HL-60 (cell line): ENCODE measurements at regions not wholly inside any gene's neighbourhood (a gene's known extent, or its start where the extent isn't known, plus 50 kb on each side); places are given as distances from the start of the nearest gene placed in this dataset.

ENCODE experiments used
- DNase-seq, 2 experiments: peaks; one replicate each; pipeline ENCODE4 v3.0.0-alpha.2; 2010 to 2020; ENCODE audit warnings: low read depth in 1 of 2, low spot score in 1 of 2
- H3K27ac ChIP-seq: fragments of 250-450 bp; sonication (Bioruptor Pico); replicated peaks from 2 replicates; pipeline ENCODE4 v1.5.1; 2020; ENCODE audit warnings: mild to moderate bottlenecking, moderate library complexity
- H3K27me3 ChIP-seq: fragments of 250-450 bp; sonication (Bioruptor Pico); 2 replicates; pipeline ENCODE4 v1.5.1; 2021; ENCODE audit warnings: mild to moderate bottlenecking, moderate library complexity; ENCODE audit not compliant: insufficient read depth, poor library complexity, severe bottlenecking
- H3K4me3 ChIP-seq: replicated peaks from 2 replicates; pipeline ENCODE4 v1.5.1; 2011; ENCODE audit warnings: mild to moderate bottlenecking, control low read depth, low read length; ENCODE audit not compliant: insufficient read depth
- GABPA ChIP-seq: IDR thresholded peaks from 2 replicates; pipeline ENCODE4 v1.6.1; 2012; ENCODE audit warnings: low read depth
- POLR2AphosphoS5 ChIP-seq: IDR thresholded peaks from 2 replicates; pipeline ENCODE4 v1.6.1; 2012; ENCODE audit warnings: low read depth
- SPI1 ChIP-seq: IDR thresholded peaks from 2 replicates; pipeline ENCODE4 v1.6.1; 2012; ENCODE audit warnings: low read depth, mild to moderate bottlenecking, borderline replicate concordance
- TF ChIP-seq, protein P1 (sequence below): IDR thresholded peaks from one replicate; pipeline ENCODE4 v1.5.1; 2011; ENCODE audit warnings: low read length, control low read depth, inconsistent platforms; ENCODE audit not compliant: insufficient read depth
- TF ChIP-seq, protein P2 (sequence below): IDR thresholded peaks from 2 replicates; pipeline ENCODE4 v1.6.1; 2012; ENCODE audit warnings: low read depth; ENCODE audit not compliant: insufficient replicate concordance

DNA sequence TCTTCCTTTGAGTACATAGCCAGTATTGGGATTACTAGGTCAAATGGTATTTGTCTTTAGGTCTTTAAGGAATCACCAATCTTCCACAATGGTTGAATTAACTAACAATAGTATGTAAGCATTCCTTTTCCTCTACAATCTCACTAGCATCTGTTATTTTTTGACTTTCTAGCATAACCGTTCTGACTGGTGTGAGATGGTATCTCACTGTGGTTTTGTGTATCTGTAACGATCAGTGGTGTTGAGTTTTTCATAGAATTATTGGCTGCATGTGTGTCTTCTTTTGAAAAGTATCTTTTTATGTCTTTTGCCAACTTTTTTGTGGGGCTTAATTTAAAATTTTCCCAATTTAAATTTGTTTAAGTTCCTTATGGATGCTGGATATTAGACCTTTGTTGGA, 81.5 kb upstream of the ASTN2 start:
- TF ChIP-seq, protein P1, sequence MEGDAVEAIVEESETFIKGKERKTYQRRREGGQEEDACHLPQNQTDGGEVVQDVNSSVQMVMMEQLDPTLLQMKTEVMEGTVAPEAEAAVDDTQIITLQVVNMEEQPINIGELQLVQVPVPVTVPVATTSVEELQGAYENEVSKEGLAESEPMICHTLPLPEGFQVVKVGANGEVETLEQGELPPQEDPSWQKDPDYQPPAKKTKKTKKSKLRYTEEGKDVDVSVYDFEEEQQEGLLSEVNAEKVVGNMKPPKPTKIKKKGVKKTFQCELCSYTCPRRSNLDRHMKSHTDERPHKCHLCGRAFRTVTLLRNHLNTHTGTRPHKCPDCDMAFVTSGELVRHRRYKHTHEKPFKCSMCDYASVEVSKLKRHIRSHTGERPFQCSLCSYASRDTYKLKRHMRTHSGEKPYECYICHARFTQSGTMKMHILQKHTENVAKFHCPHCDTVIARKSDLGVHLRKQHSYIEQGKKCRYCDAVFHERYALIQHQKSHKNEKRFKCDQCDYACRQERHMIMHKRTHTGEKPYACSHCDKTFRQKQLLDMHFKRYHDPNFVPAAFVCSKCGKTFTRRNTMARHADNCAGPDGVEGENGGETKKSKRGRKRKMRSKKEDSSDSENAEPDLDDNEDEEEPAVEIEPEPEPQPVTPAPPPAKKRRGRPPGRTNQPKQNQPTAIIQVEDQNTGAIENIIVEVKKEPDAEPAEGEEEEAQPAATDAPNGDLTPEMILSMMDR = no peak
- no peak for TF ChIP-seq POLR2AphosphoS5
- TF ChIP-seq GABPA = no peak
- TF ChIP-seq, protein P2, sequence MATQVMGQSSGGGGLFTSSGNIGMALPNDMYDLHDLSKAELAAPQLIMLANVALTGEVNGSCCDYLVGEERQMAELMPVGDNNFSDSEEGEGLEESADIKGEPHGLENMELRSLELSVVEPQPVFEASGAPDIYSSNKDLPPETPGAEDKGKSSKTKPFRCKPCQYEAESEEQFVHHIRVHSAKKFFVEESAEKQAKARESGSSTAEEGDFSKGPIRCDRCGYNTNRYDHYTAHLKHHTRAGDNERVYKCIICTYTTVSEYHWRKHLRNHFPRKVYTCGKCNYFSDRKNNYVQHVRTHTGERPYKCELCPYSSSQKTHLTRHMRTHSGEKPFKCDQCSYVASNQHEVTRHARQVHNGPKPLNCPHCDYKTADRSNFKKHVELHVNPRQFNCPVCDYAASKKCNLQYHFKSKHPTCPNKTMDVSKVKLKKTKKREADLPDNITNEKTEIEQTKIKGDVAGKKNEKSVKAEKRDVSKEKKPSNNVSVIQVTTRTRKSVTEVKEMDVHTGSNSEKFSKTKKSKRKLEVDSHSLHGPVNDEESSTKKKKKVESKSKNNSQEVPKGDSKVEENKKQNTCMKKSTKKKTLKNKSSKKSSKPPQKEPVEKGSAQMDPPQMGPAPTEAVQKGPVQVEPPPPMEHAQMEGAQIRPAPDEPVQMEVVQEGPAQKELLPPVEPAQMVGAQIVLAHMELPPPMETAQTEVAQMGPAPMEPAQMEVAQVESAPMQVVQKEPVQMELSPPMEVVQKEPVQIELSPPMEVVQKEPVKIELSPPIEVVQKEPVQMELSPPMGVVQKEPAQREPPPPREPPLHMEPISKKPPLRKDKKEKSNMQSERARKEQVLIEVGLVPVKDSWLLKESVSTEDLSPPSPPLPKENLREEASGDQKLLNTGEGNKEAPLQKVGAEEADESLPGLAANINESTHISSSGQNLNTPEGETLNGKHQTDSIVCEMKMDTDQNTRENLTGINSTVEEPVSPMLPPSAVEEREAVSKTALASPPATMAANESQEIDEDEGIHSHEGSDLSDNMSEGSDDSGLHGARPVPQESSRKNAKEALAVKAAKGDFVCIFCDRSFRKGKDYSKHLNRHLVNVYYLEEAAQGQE = no peak
- TF ChIP-seq SPI1 = no peak
- Histone ChIP-seq H3K27me3 (no peaks in the 10 kb centered on the region), H3K27ac (no peak overlapping the region), H3K4me3 (no peak overlapping the region)
- no peak for DNase-seq

DNA sequence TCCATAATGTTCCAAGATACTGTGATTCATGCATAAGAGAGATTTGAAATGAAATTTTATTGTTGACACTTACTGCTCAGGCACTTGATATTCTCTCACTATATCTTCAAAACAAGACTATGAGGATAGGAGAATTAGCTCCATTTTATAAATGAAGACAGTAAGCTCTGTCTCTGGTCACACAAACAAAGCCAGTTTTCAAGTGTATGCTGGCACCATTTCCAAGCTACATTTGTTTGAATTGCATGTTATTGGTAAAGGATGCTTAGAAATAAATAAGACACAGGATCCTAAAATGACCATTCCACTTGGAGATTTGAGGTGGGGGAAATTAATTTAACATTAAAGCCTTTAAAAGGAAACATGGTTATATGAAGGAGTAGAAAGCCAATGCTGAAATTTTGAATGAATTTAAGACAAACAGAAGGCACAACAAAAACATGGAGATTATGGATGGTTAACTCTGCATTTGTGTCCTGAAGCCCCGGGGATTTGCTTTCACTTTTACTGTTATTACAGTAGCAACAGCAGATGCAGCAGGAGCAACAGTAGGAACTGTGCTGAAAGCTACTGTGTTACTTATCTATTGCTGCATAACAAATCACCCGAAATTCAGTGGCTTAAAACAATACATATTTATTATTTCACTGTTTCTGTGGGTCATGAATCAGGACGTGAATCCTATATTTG, 79.7 kb upstream of the ASTN2 start:
- no peak for TF ChIP-seq GABPA
- TF ChIP-seq, protein P2 = no peak
- TF ChIP-seq, protein P1 = no peak
- no peak for TF ChIP-seq POLR2AphosphoS5
- TF ChIP-seq SPI1 = no peak
- H3K27ac ChIP-seq = no peak overlapping the region
- H3K4me3 ChIP-seq = no peak overlapping the region
- H3K27me3 ChIP-seq = no peaks in the 10 kb centered on the region
- DNase-seq = no peak

DNA sequence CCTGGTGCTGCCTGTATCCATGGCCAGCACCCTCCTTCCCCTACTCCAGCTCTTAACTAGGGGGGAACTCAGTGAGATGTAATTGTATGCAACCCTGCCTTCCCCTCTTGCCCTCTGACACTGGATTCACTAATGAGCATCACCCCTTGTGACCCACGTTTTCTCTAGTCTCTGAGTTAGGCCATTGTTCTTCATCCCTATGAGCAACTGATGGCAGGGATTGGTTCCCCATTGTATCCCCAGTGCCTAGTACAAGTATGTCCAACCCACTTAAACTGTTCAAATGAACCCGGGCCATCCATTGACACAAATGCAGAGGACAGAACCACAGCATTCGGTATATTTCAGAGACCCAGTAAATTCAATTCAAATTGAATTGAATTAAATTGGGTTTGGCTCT, 77.6 kb upstream of the ASTN2 start:
- TF ChIP-seq POLR2AphosphoS5 (no peak), SPI1 (no peak), GABPA (no peak)
- TF ChIP-seq, protein P2 = no peak
- TF ChIP-seq, protein P1 = no peak
- Histone ChIP-seq H3K27ac (no peak overlapping the region), H3K4me3 (no peak overlapping the region)

More for the DNA sequence above, 77.6 kb upstream of the ASTN2 start:
- no peaks in the 10 kb centered on the region for H3K27me3 ChIP-seq
- no peak for DNase-seq
